ENCODE measurements at regions not wholly inside any gene's neighbourhood (a gene's known extent, or its start where the extent isn't known, plus 50 kb on each side); places are given as distances from the start of the nearest gene placed in this dataset.

DNA sequence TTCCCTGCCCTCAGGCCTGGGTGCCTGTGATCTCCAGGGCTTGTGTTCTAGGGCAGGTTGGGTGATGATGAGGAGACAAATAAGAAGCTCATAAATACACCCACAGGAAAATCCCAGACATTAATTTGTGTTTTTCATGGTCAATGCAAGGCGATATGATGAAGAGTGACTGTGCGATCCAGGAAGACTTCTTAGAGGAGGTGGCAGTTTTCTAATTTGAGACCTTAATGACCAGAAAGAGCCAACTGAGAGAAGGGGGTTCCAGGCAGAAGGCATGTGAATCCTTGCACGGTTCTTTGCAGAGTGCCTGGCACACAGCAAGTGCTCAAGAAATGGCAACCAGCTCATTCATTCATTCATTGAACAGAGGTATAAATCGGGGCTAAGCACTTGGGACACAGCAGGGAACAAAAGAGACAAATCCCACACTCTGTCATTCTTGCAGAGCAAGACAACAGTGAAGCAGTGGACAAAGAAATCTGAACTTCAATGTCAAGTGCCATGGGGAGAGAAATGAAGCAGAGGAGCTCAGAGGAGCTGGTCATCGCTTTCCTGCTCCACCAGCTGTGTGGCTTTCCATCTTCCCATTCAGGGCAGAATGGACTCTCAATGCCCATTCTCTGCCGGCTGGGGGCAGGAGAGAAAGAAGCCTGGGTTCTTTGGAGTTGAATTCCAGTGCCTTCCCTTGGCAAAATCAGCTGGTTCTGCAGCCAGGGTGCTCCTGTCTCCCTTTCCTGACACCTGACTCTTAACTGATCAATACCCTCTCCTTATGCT is 128.3 kb downstream of the AACS start:
- Histone ChIP-seq H3K27ac (replicated peaks; ENCODE audit: low read length) (no peak overlapping the region), H4K91ac (ENCODE audit: low read depth, low read length, poor library complexity) (no peak overlapping the region), H3K4ac (ENCODE audit: low read length) (no peak overlapping the region), H2AK5ac (ENCODE audit: low read depth, low read length) (no peak overlapping the region), H3K4me1 (ENCODE audit: control insufficient read depth in 2 of 2, insufficient read depth in 1 of 2, low read depth in 1 of 2, low read length in 2 of 2) (peaks cover 18 to 31% of the 10 kb centered on the region in 2 donors), H3K18ac (ENCODE audit: low read length) (no peak overlapping the region), H2BK120ac (ENCODE audit: low read depth, low read length) (no peak overlapping the region), H2BK12ac (ENCODE audit: low read length) (no peak overlapping the region), H3K79me1 (ENCODE audit: low read depth, low read length) (peaks cover 13% of the 10 kb centered on the region), H2BK15ac (ENCODE audit: low read length) (no peak overlapping the region), H4K8ac (ENCODE audit: low read depth, low read length) (no peak overlapping the region), H2AFZ (ENCODE audit: low read length) (peak overlapping the region; percentile 78), H3K23ac (ENCODE audit: low read depth, low read length, poor library complexity) (no peak overlapping the region), H2BK5ac (ENCODE audit: low read length) (no peak overlapping the region), H3K9me3 (replicated peaks in 1 of 2; ENCODE audit: control insufficient read depth in 2 of 2, insufficient read depth in 1 of 2, low read depth in 1 of 2, low read length in 2 of 2) (no peaks in the 10 kb centered on the region), H3K36me3 (replicated peaks in 1 of 2; ENCODE audit: control insufficient read depth in 2 of 2, insufficient read depth in 2 of 2, low read length in 2 of 2) (peaks cover 0 to 2% of the 10 kb centered on the region in 2 donors), H3K14ac (ENCODE audit: low read length) (no peak overlapping the region), H3K9ac (ENCODE audit: low read depth, low read length, poor library complexity) (no peak overlapping the region), H3K4me3 (ENCODE audit: low read length in 2 of 2) (no peak overlapping the region), H3K27me3 (ENCODE audit: control insufficient read depth in 3 of 3, insufficient read depth in 3 of 3, low read depth in 1 of 3, low read length in 3 of 3) (peaks cover 0 to 35% (median 0%) of the 10 kb centered on the region in 3 experiments), H3K4me2 (ENCODE audit: insufficient read depth, low read length, poor library complexity, severe bottlenecking) (no peak overlapping the region)
- no peak for DNase-seq (ENCODE audit: low spot score)
- WGBS, 2 donors (ENCODE audit: extremely low coverage in 2 of 2, insufficient read length in 2 of 2, insufficient replicate concordance in 1 of 2), result no CpG with 5 or more reads among the region's 6 CpGs

DNA sequence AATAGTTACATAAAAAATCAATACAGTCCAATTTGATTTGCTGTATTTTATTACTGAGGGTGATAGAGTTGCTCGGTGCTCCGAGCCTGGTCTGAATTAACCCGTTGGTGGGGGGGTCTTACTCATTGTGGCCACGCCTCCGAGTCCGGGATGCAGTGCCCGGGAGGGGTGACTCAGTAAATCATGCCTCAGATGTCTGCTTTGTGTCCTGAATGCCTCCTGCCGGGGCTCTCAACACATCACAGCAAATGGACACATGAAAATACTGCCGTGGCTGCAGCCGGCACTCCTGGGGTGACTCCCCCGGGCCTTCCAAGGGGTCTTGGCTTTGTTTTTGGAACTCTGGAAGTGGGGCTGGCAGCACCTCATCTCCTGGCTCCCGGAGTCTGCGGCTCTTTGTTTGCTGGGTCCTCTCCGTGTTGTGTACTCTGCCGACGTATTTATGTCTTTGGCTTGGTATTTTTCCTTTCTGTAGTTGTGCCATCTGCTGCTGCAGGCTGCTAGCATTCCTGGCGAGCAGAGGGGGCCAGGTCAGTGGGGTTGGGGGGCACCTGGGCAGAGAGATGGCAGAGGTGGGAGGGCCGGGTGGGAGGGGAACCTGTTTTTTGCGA is 129.0 kb downstream of the AACS start:
- H3K4me2 ChIP-seq (ENCODE audit: insufficient read depth, low read length, poor library complexity, severe bottlenecking), result no peak overlapping the region
- H3K14ac ChIP-seq (ENCODE audit: low read length), result no peak overlapping the region
- H3K4me1 ChIP-seq (ENCODE audit: control insufficient read depth in 2 of 2, insufficient read depth in 1 of 2, low read depth in 1 of 2, low read length in 2 of 2), result peaks cover 11 to 28% of the 10 kb centered on the region in 2 donors
- H4K8ac ChIP-seq (ENCODE audit: low read depth, low read length), result no peak overlapping the region
- DNase-seq (ENCODE audit: low spot score), result no peak
- no CpG with 5 or more reads among the region's 19 CpGs for WGBS, 2 donors (ENCODE audit: extremely low coverage in 2 of 2, insufficient read length in 2 of 2, insufficient replicate concordance in 1 of 2)
- H3K23ac ChIP-seq (ENCODE audit: low read depth, low read length, poor library complexity), result no peak overlapping the region
- peak overlapping the region; percentile 22 for H3K18ac ChIP-seq (ENCODE audit: low read length)
- no peak overlapping the region for H4K91ac ChIP-seq (ENCODE audit: low read depth, low read length, poor library complexity)
- H2BK5ac ChIP-seq (ENCODE audit: low read length), result peak overlapping the region; percentile 63
- no peak overlapping the region for H3K4ac ChIP-seq (ENCODE audit: low read length)
- H3K9ac ChIP-seq (ENCODE audit: low read depth, low read length, poor library complexity), result no peak overlapping the region
- H3K27me3 ChIP-seq (ENCODE audit: control insufficient read depth in 3 of 3, insufficient read depth in 3 of 3, low read depth in 1 of 3, low read length in 3 of 3), result peaks cover 0 to 28% (median 0%) of the 10 kb centered on the region in 3 experiments
- peaks cover 13% of the 10 kb centered on the region for H3K79me1 ChIP-seq (ENCODE audit: low read depth, low read length)
- H3K36me3 ChIP-seq (replicated peaks in 1 of 2; ENCODE audit: control insufficient read depth in 2 of 2, insufficient read depth in 2 of 2, low read length in 2 of 2), result peaks cover 0 to 2% of the 10 kb centered on the region in 2 donors
- H3K4me3 ChIP-seq (ENCODE audit: low read length in 2 of 2), result no peak overlapping the region
- no peak overlapping the region for H2BK120ac ChIP-seq (ENCODE audit: low read depth, low read length)
- peak overlapping the region; percentile 78 for H2AFZ ChIP-seq (ENCODE audit: low read length)
- no peak overlapping the region for H2BK12ac ChIP-seq (ENCODE audit: low read length)
- H2BK15ac ChIP-seq (ENCODE audit: low read length), result no peak overlapping the region
- no peak overlapping the region for H2AK5ac ChIP-seq (ENCODE audit: low read depth, low read length)
- peak overlapping the region; percentile 24 for H3K27ac ChIP-seq (replicated peaks; ENCODE audit: low read length)
- H3K9me3 ChIP-seq (replicated peaks in 1 of 2; ENCODE audit: control insufficient read depth in 2 of 2, insufficient read depth in 1 of 2, low read depth in 1 of 2, low read length in 2 of 2), result no peaks in the 10 kb centered on the region

DNA sequence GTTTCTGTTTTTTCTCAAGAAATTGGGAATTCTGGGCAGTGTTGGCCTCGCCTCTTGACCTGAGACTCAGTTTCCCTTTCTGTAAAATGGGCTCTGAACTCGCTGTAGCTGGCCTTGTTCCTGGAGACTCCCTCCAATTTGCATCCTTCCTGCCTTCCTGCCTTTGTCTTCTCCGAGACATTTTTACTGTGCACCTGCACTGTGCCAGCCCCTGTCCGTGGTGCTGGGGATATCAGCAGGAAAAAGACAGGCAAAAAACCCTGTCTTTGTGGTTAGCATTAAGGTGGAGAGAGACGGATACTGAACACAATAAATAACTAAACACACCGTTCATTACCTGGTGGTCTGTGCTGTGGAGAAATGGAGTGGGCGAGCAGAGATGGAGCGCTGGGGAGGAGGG is 129.8 kb downstream of the AACS start:
- Histone ChIP-seq H3K18ac (ENCODE audit: low read length) (no peak overlapping the region), H3K27me3 (ENCODE audit: control insufficient read depth in 3 of 3, insufficient read depth in 3 of 3, low read depth in 1 of 3, low read length in 3 of 3) (peaks cover 0 to 20% (median 0%) of the 10 kb centered on the region in 3 experiments), H2BK12ac (ENCODE audit: low read length) (no peak overlapping the region), H3K9ac (ENCODE audit: low read depth, low read length, poor library complexity) (no peak overlapping the region), H3K14ac (ENCODE audit: low read length) (no peak overlapping the region), H3K4me2 (ENCODE audit: insufficient read depth, low read length, poor library complexity, severe bottlenecking) (no peak overlapping the region), H3K36me3 (replicated peaks in 1 of 2; ENCODE audit: control insufficient read depth in 2 of 2, insufficient read depth in 2 of 2, low read length in 2 of 2) (peaks cover 0 to 2% of the 10 kb centered on the region in 2 donors), H3K9me3 (replicated peaks in 1 of 2; ENCODE audit: control insufficient read depth in 2 of 2, insufficient read depth in 1 of 2, low read depth in 1 of 2, low read length in 2 of 2) (no peaks in the 10 kb centered on the region), H3K27ac (replicated peaks; ENCODE audit: low read length) (no peak overlapping the region), H2BK5ac (ENCODE audit: low read length) (no peak overlapping the region), H4K8ac (ENCODE audit: low read depth, low read length) (no peak overlapping the region), H3K79me1 (ENCODE audit: low read depth, low read length) (peaks cover 11% of the 10 kb centered on the region), H3K23ac (ENCODE audit: low read depth, low read length, poor library complexity) (no peak overlapping the region), H2AK5ac (ENCODE audit: low read depth, low read length) (no peak overlapping the region), H3K4me3 (ENCODE audit: low read length in 2 of 2) (no peak overlapping the region), H3K4me1 (ENCODE audit: control insufficient read depth in 2 of 2, insufficient read depth in 1 of 2, low read depth in 1 of 2, low read length in 2 of 2) (peaks cover 4 to 20% of the 10 kb centered on the region in 2 donors), H4K91ac (ENCODE audit: low read depth, low read length, poor library complexity) (no peak overlapping the region), H3K4ac (ENCODE audit: low read length) (no peak overlapping the region), H2BK15ac (ENCODE audit: low read length) (no peak overlapping the region), H2BK120ac (ENCODE audit: low read depth, low read length) (no peak overlapping the region), H2AFZ (ENCODE audit: low read length) (no peak overlapping the region)
- no peak for DNase-seq (ENCODE audit: low spot score)
- no CpG with 5 or more reads among the region's 8 CpGs for WGBS, 2 donors (ENCODE audit: extremely low coverage in 2 of 2, insufficient read length in 2 of 2, insufficient replicate concordance in 1 of 2)

DNA sequence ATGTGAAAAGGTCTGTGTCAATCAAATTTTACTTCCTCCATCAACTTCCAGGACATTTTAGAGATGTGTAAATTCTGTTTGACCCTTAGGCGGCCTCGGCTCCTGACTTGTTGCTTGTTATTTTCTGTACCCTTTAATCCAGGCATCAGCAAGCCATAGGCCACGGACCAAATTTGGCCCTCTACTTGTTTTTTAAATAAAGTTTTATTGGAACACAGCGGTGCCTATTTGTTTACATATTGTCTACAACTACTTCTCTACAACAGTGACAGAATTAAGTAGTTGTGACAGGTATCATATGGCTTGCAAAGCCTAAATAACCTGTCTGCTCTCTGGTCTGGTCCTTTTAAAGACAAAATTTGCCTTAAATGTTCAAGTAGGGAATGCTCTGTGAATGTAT is 132.1 kb downstream of the AACS start:
- H4K8ac ChIP-seq (ENCODE audit: low read depth, low read length), result no peak overlapping the region
- H3K4ac ChIP-seq (ENCODE audit: low read length), result no peak overlapping the region
- peaks cover 4 to 17% of the 10 kb centered on the region in 2 donors for H3K4me1 ChIP-seq (ENCODE audit: control insufficient read depth in 2 of 2, insufficient read depth in 1 of 2, low read depth in 1 of 2, low read length in 2 of 2)
- H3K9me3 ChIP-seq (replicated peaks in 1 of 2; ENCODE audit: control insufficient read depth in 2 of 2, insufficient read depth in 1 of 2, low read depth in 1 of 2, low read length in 2 of 2), result peaks cover 0 to 11% of the 10 kb centered on the region in 2 donors
- H2AK5ac ChIP-seq (ENCODE audit: low read depth, low read length), result no peak overlapping the region
- no CpG with 5 or more reads among the region's 4 CpGs for WGBS, 2 donors (ENCODE audit: extremely low coverage in 2 of 2, insufficient read length in 2 of 2, insufficient replicate concordance in 1 of 2)
- no peak overlapping the region for H3K9ac ChIP-seq (ENCODE audit: low read depth, low read length, poor library complexity)
- H2BK15ac ChIP-seq (ENCODE audit: low read length), result no peak overlapping the region
- H4K91ac ChIP-seq (ENCODE audit: low read depth, low read length, poor library complexity), result no peak overlapping the region
- H2BK12ac ChIP-seq (ENCODE audit: low read length), result no peak overlapping the region
- peaks cover 0 to 18% (median 0%) of the 10 kb centered on the region in 3 experiments for H3K27me3 ChIP-seq (ENCODE audit: control insufficient read depth in 3 of 3, insufficient read depth in 3 of 3, low read depth in 1 of 3, low read length in 3 of 3)
- no peak overlapping the region for H3K4me2 ChIP-seq (ENCODE audit: insufficient read depth, low read length, poor library complexity, severe bottlenecking)
- H3K79me1 ChIP-seq (ENCODE audit: low read depth, low read length), result peaks cover 5% of the 10 kb centered on the region
- DNase-seq (ENCODE audit: low spot score), result no peak
- peaks cover 0 to 5% of the 10 kb centered on the region in 2 donors for H3K36me3 ChIP-seq (replicated peaks in 1 of 2; ENCODE audit: control insufficient read depth in 2 of 2, insufficient read depth in 2 of 2, low read length in 2 of 2)
- no peak overlapping the region for H2AFZ ChIP-seq (ENCODE audit: low read length)
- no peak overlapping the region for H2BK120ac ChIP-seq (ENCODE audit: low read depth, low read length)
- no peak overlapping the region for H3K23ac ChIP-seq (ENCODE audit: low read depth, low read length, poor library complexity)
- no peak overlapping the region for H3K4me3 ChIP-seq (ENCODE audit: low read length in 2 of 2)
- H3K27ac ChIP-seq (replicated peaks; ENCODE audit: low read length), result no peak overlapping the region
- H2BK5ac ChIP-seq (ENCODE audit: low read length), result no peak overlapping the region
- H3K18ac ChIP-seq (ENCODE audit: low read length), result no peak overlapping the region
- no peak overlapping the region for H3K14ac ChIP-seq (ENCODE audit: low read length)
